ENCODE measurements at regions not wholly inside any gene's neighbourhood (a gene's known extent, or its start where the extent isn't known, plus 50 kb on each side); places are given as distances from the start of the nearest gene placed in this dataset.

GRCh38 chr9:78383130-78383529 lies 86.2 kb downstream of the PSAT1 start:
- TF ChIP-seq, protein P1, sequence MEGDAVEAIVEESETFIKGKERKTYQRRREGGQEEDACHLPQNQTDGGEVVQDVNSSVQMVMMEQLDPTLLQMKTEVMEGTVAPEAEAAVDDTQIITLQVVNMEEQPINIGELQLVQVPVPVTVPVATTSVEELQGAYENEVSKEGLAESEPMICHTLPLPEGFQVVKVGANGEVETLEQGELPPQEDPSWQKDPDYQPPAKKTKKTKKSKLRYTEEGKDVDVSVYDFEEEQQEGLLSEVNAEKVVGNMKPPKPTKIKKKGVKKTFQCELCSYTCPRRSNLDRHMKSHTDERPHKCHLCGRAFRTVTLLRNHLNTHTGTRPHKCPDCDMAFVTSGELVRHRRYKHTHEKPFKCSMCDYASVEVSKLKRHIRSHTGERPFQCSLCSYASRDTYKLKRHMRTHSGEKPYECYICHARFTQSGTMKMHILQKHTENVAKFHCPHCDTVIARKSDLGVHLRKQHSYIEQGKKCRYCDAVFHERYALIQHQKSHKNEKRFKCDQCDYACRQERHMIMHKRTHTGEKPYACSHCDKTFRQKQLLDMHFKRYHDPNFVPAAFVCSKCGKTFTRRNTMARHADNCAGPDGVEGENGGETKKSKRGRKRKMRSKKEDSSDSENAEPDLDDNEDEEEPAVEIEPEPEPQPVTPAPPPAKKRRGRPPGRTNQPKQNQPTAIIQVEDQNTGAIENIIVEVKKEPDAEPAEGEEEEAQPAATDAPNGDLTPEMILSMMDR (IDR thresholded peaks at IDR 0.05): no peak

DNA sequence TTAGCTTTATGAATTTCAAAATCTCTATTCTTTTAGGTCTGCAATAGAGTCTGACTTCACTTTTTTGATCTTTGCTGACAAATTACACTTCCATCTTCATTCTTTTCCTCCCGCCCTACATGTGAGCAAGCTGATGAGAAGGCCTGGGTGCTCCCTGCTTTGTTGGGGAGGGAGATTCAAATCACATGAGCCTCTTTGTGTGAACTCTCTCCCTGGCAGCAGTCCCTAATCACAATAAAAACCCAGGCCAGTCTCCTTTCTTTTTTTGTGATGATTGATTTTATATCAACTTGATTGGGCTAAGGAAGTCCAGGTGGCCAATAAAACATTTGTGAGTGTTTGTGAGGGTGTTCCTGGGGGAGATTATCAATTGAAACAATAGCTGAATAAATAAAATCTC lies 89.4 kb downstream of the PSAT1 start:
- TF ChIP-seq, protein P1 (IDR thresholded peaks at IDR 0.05): no peak

GRCh38 chr9:78386773-78387172 lies 89.8 kb downstream of the PSAT1 start:
- TF ChIP-seq, protein P1 (IDR thresholded peaks at IDR 0.05): no peak

DNA sequence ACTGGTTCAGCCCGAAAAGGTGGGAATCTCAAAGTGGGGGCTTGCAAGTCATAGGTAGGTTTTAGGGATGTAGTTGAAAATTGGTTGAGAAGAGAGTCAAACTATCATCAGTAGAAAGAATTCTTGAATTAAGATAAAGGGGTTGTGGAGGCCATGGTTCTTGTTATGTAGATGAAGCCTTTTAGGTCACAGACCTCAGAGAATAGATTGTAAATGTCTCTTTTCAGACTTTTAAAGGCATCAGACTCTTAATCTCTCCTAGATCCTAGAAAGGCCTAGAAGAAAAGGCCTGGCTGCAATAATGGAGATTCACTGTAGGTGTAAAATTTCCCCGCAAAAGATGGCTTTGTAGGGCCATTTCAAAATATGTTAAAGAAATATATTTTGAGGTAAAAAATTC lies 96.4 kb downstream of the PSAT1 start:
- TF ChIP-seq, protein P1 (IDR thresholded peaks at IDR 0.05): no peak

DNA sequence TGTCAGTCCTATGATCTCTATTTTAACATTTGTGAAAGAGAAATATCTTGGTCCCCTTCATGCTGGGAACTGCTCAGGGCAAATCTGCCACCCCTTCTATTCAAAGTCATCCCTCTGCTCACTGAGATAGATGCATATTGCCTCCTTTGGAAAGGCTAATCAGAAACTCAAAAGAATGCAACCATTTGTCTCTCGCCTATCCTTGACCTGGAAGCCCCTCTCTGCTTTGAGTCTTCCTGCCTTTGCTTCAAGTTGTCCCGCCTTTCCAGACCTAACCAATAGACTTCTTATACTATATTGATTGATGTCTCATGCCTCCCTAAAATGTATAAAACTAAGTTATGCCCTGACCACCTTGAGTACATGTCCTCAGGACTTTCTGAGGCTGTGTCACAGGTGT lies 97.0 kb downstream of the PSAT1 start:
- TF ChIP-seq, protein P1 (IDR thresholded peaks at IDR 0.05): no peak

DNA sequence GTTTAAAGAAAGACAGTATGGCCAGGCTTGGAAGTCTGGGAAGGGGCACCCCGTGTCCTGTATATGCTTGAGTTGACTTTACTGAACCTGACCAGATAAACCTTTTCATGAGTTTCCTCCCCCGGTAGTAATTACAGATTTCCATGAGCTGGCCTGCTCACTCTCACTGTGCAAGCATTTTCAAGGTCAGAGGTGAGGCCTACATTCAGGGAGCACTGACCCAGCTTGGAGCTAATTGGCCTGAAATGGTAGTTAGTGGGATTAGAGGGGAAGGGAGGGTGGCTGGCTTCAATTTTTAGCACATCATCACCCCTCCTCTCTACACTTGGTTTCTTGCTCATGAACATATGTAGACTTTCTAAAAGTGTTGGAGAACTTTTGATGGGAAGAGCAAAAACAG lies 99.2 kb downstream of the PSAT1 start:
- TF ChIP-seq, protein P1 (IDR thresholded peaks at IDR 0.05): no peak

- TF ChIP-seq, protein P1 (IDR thresholded peaks at IDR 0.05): no peak
These were observed 100.1 kb downstream of the PSAT1 start for GRCh38 chr9:78397045-78397444.

DNA sequence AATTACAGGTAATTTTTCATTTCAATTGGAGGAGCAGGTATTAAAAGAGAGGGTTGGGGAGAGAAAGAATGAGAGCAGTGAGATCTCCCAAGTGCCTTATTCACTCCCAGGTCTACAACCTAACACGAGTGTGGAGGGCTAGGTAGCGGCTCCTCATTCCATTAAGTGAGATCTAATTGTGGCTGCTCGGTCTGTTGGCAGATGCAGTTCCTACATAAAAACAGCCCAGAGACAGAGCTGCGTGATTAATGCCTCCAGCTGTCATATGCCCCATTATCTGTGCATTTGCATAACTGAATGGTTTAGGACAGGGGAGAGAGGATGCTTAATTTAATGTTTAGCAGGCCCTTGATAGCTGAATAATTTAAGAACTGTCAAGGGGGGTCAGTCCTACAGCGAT lies 100.5 kb downstream of the PSAT1 start:
- TF ChIP-seq, protein P1 (IDR thresholded peaks at IDR 0.05): no peak

All from LNCAP (cell line).